ENCODE measurements at regions not wholly inside any gene's neighbourhood (a gene's known extent, or its start where the extent isn't known, plus 50 kb on each side); places are given as distances from the start of the nearest gene placed in this dataset.

- Mint-ChIP-seq H3K4me3 (no peak overlapping the region), H3K36me3 (no peaks in the 10 kb centered on the region), H3K27ac (no peak overlapping the region), H3K4me1 (ENCODE audit: unreplicated experiment) (peaks cover 7% of the 10 kb centered on the region), H3K27me3 (no peaks in the 10 kb centered on the region), H3K9me3 (no peaks in the 10 kb centered on the region)
- no peak for DNase-seq (ENCODE audit: extremely low spot score, unreplicated experiment)
- TF ChIP-seq, protein P1, sequence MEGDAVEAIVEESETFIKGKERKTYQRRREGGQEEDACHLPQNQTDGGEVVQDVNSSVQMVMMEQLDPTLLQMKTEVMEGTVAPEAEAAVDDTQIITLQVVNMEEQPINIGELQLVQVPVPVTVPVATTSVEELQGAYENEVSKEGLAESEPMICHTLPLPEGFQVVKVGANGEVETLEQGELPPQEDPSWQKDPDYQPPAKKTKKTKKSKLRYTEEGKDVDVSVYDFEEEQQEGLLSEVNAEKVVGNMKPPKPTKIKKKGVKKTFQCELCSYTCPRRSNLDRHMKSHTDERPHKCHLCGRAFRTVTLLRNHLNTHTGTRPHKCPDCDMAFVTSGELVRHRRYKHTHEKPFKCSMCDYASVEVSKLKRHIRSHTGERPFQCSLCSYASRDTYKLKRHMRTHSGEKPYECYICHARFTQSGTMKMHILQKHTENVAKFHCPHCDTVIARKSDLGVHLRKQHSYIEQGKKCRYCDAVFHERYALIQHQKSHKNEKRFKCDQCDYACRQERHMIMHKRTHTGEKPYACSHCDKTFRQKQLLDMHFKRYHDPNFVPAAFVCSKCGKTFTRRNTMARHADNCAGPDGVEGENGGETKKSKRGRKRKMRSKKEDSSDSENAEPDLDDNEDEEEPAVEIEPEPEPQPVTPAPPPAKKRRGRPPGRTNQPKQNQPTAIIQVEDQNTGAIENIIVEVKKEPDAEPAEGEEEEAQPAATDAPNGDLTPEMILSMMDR (conservative IDR thresholded peaks at IDR 0.05) = no peak
Observed at GRCh38 chr4:123455360-123455759, 58.8 kb downstream of the SPRY1 start.

DNA sequence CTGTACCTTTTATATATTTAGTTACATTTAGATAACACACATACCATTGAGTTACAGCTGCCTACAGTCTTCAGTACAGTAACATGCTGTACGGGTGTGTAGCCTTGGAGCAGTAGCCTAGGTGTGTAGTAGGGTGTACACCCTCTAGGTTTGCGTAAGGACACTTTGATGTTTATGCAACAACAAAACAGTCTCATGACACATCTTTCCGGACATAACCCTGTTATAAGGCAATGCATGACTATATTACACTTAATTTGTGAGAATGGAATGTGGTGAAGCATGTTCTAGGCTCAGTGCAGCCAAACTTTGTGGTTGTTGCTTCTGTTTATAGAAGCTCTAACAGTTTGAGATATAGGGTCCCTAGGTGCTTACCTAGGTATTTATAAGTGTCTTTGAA is 65.4 kb downstream of the SPRY1 start:
- DNase-seq (ENCODE audit: extremely low spot score, unreplicated experiment) = no peak
- Mint-ChIP-seq H3K4me3 (no peak overlapping the region), H3K4me1 (ENCODE audit: unreplicated experiment) (peaks cover 12% of the 10 kb centered on the region), H3K27me3 (peaks cover 5% of the 10 kb centered on the region), H3K9me3 (no peaks in the 10 kb centered on the region), H3K27ac (peak overlapping the region; percentile 12), H3K36me3 (no peaks in the 10 kb centered on the region)
- TF ChIP-seq, protein P1 (conservative IDR thresholded peaks at IDR 0.05) = no peak

- peaks cover 5% of the 10 kb centered on the region for H3K27me3 Mint-ChIP-seq
- H3K36me3 Mint-ChIP-seq = no peaks in the 10 kb centered on the region
- peaks cover 13% of the 10 kb centered on the region for H3K4me1 Mint-ChIP-seq (ENCODE audit: unreplicated experiment)
- no peak overlapping the region for H3K4me3 Mint-ChIP-seq
- no peak for DNase-seq (ENCODE audit: extremely low spot score, unreplicated experiment)
- TF ChIP-seq, protein P1 (conservative IDR thresholded peaks at IDR 0.05) = no peak
- no peaks in the 10 kb centered on the region for H3K9me3 Mint-ChIP-seq
- H3K27ac Mint-ChIP-seq = no peak overlapping the region
Observed at GRCh38 chr4:123463869-123464268, 67.3 kb downstream of the SPRY1 start.

GRCh38 chr4:123465416-123465815 is 68.8 kb downstream of the SPRY1 start:
- TF ChIP-seq, protein P1 (conservative IDR thresholded peaks at IDR 0.05) = no peak
- no peaks in the 10 kb centered on the region for H3K36me3 Mint-ChIP-seq
- no peak overlapping the region for H3K4me3 Mint-ChIP-seq
- H3K4me1 Mint-ChIP-seq (ENCODE audit: unreplicated experiment) = peaks cover 18% of the 10 kb centered on the region
- H3K27me3 Mint-ChIP-seq = peaks cover 5% of the 10 kb centered on the region
- DNase-seq (ENCODE audit: extremely low spot score, unreplicated experiment) = no peak
- no peak overlapping the region for H3K27ac Mint-ChIP-seq
- H3K9me3 Mint-ChIP-seq = no peaks in the 10 kb centered on the region

- Mint-ChIP-seq H3K36me3 (no peaks in the 10 kb centered on the region), H3K27me3 (peaks cover 5% of the 10 kb centered on the region), H3K27ac (no peak overlapping the region), H3K4me1 (ENCODE audit: unreplicated experiment) (peaks cover 18% of the 10 kb centered on the region), H3K4me3 (no peak overlapping the region), H3K9me3 (no peaks in the 10 kb centered on the region)
- TF ChIP-seq, protein P1 (conservative IDR thresholded peaks at IDR 0.05) = no peak
- no peak for DNase-seq (ENCODE audit: extremely low spot score, unreplicated experiment)
Observed at GRCh38 chr4:123466080-123466785, 69.6 kb downstream of the SPRY1 start.
